ENCODE measurements at regions not wholly inside any gene's neighbourhood (a gene's known extent, or its start where the extent isn't known, plus 50 kb on each side); places are given as distances from the start of the nearest gene placed in this dataset.
"Not testable (repeated sequence)": the region's sequence is repeated elsewhere in the genome, so short reads cannot be mapped to it uniquely, and the experiment has no call there.

GRCh38 chr14:44453433-44454171 lies 53.5 kb downstream of the FSCB start:
- DNase-seq, result peak; percentile 9

- not testable (repeated sequence) for DNase-seq
Measured at GRCh38 chr14:44450232-44450631, 56.9 kb downstream of the FSCB start.

GRCh38 chr14:44449680-44450079 lies 57.4 kb downstream of the FSCB start:
- DNase-seq, result no peak

- DNase-seq, result no peak
Measured at GRCh38 chr14:44448951-44449358, 58.1 kb downstream of the FSCB start.

- no peak for DNase-seq
Measured at GRCh38 chr14:44446965-44447364, 60.1 kb downstream of the FSCB start.

GRCh38 chr14:44444454-44444853 lies 62.6 kb downstream of the FSCB start:
- DNase-seq, result no peak

- no peak for DNase-seq
Measured at GRCh38 chr14:44438936-44439335, 68.1 kb downstream of the FSCB start.

- no peak for DNase-seq
Measured at GRCh38 chr14:44438221-44438620, 68.9 kb downstream of the FSCB start.

- no peak for DNase-seq
Measured at GRCh38 chr14:44436458-44436857, 70.6 kb downstream of the FSCB start.

- no peak for DNase-seq
Measured at GRCh38 chr14:44428231-44428945, 78.7 kb downstream of the FSCB start.

- DNase-seq, result no peak
Measured at GRCh38 chr14:44422699-44423098, 84.4 kb downstream of the FSCB start.

GRCh38 chr14:44420226-44420625 lies 86.9 kb downstream of the FSCB start:
- DNase-seq, result no peak

- DNase-seq, result no peak
Measured at GRCh38 chr14:44418856-44419255, 88.2 kb downstream of the FSCB start.

GRCh38 chr14:44417809-44418208 lies 89.3 kb downstream of the FSCB start:
- no peak for DNase-seq

- DNase-seq, result no peak
Measured at GRCh38 chr14:44414646-44415045, 92.4 kb downstream of the FSCB start.

GRCh38 chr14:44412858-44413569 lies 94.1 kb downstream of the FSCB start:
- no peak for DNase-seq

GRCh38 chr14:44405011-44405486 lies 102.0 kb downstream of the FSCB start:
- DNase-seq, result no peak

- DNase-seq, result no peak
Measured at GRCh38 chr14:44404599-44404998, 102.5 kb downstream of the FSCB start.

- peak; percentile 32 for DNase-seq
Measured at GRCh38 chr14:44404036-44404435, 103.0 kb downstream of the FSCB start.

GRCh38 chr14:44403193-44403592 lies 103.9 kb downstream of the FSCB start:
- DNase-seq, result no peak

GRCh38 chr14:44396226-44396625 lies 110.9 kb downstream of the FSCB start:
- DNase-seq, result no peak

GRCh38 chr14:44392984-44393383 lies 114.1 kb downstream of the FSCB start:
- no peak for DNase-seq

GRCh38 chr14:44388306-44388705 lies 118.8 kb downstream of the FSCB start:
- peak; percentile 46 for DNase-seq

GRCh38 chr14:44385906-44386305 lies 121.2 kb downstream of the FSCB start:
- DNase-seq, result no peak
